Natural killer cell (primary cell): ENCODE measurements at regions not wholly inside any gene's neighbourhood (a gene's known extent, or its start where the extent isn't known, plus 50 kb on each side); places are given as distances from the start of the nearest gene placed in this dataset.

Source experiments
- ATAC-seq, 3 donors: fragments of 150-1000 bp in 2 of 3; fragments of 200-7000 bp in 1 of 3; cut with Tn5 transposase; 1 replicate in 1 of 3; 2 replicates in 2 of 3; pipeline ENCODE4 v1.10.0; 2021; ENCODE audit warnings: mild to moderate bottlenecking in 2 of 3, moderate library complexity in 2 of 3
- DNase-seq, 2 donors: peaks; one replicate each; pipeline versions ENCODE4 v3.0.0 to v3.0.0-alpha.2; 2013 to 2021; ENCODE audit warnings: mixed read lengths in 1 of 2
- H3K27ac ChIP-seq: one replicate; pipeline ENCODE4 v1.5.1; 2013; ENCODE audit warnings: mild to moderate bottlenecking, low read length
- H3K27me3 ChIP-seq: one replicate; pipeline ENCODE4 v1.6.1; 2013; ENCODE audit warnings: low read length; ENCODE audit not compliant: control insufficient read depth, insufficient read depth
- H3K36me3 ChIP-seq: one replicate; pipeline ENCODE4 v1.6.1; 2013; ENCODE audit warnings: low read length; ENCODE audit not compliant: control insufficient read depth, insufficient read depth
- H3K4me1 ChIP-seq: one replicate; pipeline ENCODE4 v1.6.1; 2013; ENCODE audit warnings: low read length; ENCODE audit not compliant: control insufficient read depth, insufficient read depth
- H3K4me3 ChIP-seq: one replicate; pipeline ENCODE4 v1.5.1; 2013; ENCODE audit warnings: low read length
- H3K9me3 ChIP-seq: one replicate; pipeline ENCODE4 v1.6.1; 2013; ENCODE audit warnings: low read length; ENCODE audit not compliant: control insufficient read depth, insufficient read depth
- H3K27ac Mint-ChIP-seq, 2 donors: one replicate each; pipeline ENCODE4 v1.8.0; 2022; ENCODE audit warnings: mild to moderate bottlenecking in 2 of 2, mixed read lengths in 2 of 2, moderate library complexity in 1 of 2
- H3K27me3 Mint-ChIP-seq, 2 donors: one replicate each; pipeline ENCODE4 v1.8.0; 2022; ENCODE audit warnings: low read depth in 2 of 2, mixed read lengths in 2 of 2
- H3K36me3 Mint-ChIP-seq: one replicate; pipeline ENCODE4 v1.8.0; 2022; ENCODE audit warnings: mixed read lengths
- H3K4me1 Mint-ChIP-seq, 2 donors: one replicate each; pipeline ENCODE4 v1.8.0; 2022; ENCODE audit warnings: mixed read lengths in 2 of 2
- H3K4me3 Mint-ChIP-seq: one replicate; pipeline ENCODE4 v1.8.0; 2022; ENCODE audit warnings: mild to moderate bottlenecking, moderate library complexity, mixed read lengths
- H3K9me3 Mint-ChIP-seq, 2 donors: one replicate each; pipeline ENCODE4 v1.8.0; 2022; ENCODE audit warnings: mixed read lengths in 2 of 2
- WGBS: methylation state at CpG from one replicate; pipeline ENCODE4 v1.1.7; 2013; ENCODE audit warnings: missing lambda C conversion rate; ENCODE audit not compliant: insufficient coverage; 5-methylcytosine and 5-hydroxymethylcytosine counted together
- intact Hi-C: fragments of 100-400 bp; cut with micrococcal nuclease; formaldehyde crosslinking; loops from one replicate; pipeline ENCODE4 v1.14.2; 2022
- TF ChIP-seq, protein P1 (sequence below): fragments of 200-600 bp; IDR thresholded peaks from one replicate; pipeline ENCODE4 v1.8.0; 2022; ENCODE audit warnings: antibody characterized with exemption

DNA sequence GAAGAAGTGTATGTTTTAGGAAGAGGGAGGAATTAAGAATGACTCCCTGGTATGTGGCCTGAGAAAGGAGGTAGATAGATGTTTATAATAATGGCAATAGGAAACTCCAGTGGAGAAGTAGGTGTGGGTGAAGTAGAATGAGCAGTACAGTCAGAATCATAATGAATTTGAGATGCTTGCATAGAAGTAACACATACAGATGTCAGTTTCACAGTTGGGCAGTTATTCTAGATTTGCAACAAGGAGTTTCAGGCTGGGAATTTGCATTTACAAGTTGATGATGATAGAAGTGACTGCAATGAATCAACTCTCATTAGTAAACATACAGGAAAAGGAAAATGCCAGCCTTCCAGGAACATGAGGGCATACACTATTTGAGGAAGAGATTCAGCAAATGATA is 149.0 kb downstream of the SLITRK1 start:
- DNase-seq (no peak), ATAC-seq (no peak)
- Histone ChIP-seq H3K36me3 (no peaks in the 10 kb centered on the region), H3K27me3 (no peaks in the 10 kb centered on the region), H3K4me3 (no peak overlapping the region), H3K4me1 (no peaks in the 10 kb centered on the region), H3K27ac (no peak overlapping the region), H3K9me3 (no peaks in the 10 kb centered on the region)
- intact Hi-C loops = no loop called here
- H3K36me3 Mint-ChIP-seq = no peaks in the 10 kb centered on the region
- H3K27ac Mint-ChIP-seq = no peak overlapping the region
- H3K4me3 Mint-ChIP-seq = no peak overlapping the region
- H3K9me3 Mint-ChIP-seq = peaks cover 0 to 2% of the 10 kb centered on the region in 2 donors
- H3K27me3 Mint-ChIP-seq = no peaks in the 10 kb centered on the region
- TF ChIP-seq, protein P1, sequence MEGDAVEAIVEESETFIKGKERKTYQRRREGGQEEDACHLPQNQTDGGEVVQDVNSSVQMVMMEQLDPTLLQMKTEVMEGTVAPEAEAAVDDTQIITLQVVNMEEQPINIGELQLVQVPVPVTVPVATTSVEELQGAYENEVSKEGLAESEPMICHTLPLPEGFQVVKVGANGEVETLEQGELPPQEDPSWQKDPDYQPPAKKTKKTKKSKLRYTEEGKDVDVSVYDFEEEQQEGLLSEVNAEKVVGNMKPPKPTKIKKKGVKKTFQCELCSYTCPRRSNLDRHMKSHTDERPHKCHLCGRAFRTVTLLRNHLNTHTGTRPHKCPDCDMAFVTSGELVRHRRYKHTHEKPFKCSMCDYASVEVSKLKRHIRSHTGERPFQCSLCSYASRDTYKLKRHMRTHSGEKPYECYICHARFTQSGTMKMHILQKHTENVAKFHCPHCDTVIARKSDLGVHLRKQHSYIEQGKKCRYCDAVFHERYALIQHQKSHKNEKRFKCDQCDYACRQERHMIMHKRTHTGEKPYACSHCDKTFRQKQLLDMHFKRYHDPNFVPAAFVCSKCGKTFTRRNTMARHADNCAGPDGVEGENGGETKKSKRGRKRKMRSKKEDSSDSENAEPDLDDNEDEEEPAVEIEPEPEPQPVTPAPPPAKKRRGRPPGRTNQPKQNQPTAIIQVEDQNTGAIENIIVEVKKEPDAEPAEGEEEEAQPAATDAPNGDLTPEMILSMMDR = no peak
- no peaks in the 10 kb centered on the region for H3K4me1 Mint-ChIP-seq

DNA sequence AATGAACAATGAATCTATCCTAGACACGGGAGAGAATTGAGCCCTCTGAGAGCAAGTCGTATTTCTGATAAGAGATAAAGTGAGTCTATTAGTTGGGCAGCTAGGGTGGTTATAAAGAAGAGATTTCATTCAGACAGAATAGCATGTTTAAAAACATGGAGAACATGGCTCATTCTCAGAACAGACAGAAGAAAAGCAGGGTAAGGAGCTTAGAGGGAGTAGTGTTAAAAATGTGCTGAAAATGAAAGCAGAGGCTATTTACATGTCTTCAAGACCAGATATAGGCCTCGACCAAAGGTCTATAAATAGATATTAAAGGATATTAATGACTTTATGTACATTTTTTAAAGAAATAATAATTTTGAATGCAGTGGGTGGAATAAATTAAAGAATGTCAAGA is 149.5 kb downstream of the SLITRK1 start:
- Mint-ChIP-seq H3K4me1 (no peaks in the 10 kb centered on the region), H3K36me3 (no peaks in the 10 kb centered on the region), H3K9me3 (peaks cover 0 to 2% of the 10 kb centered on the region in 2 donors), H3K27ac (no peak overlapping the region), H3K27me3 (no peaks in the 10 kb centered on the region), H3K4me3 (no peak overlapping the region)
- 82% methylated on average over 3 of the region's 3 CpGs for WGBS
- no peak for ATAC-seq
- intact Hi-C loops = no loop called here
- TF ChIP-seq, protein P1 = no peak
- no peak for DNase-seq
- Histone ChIP-seq H3K9me3 (no peaks in the 10 kb centered on the region), H3K4me3 (no peak overlapping the region), H3K27me3 (no peaks in the 10 kb centered on the region), H3K4me1 (no peaks in the 10 kb centered on the region), H3K36me3 (no peaks in the 10 kb centered on the region), H3K27ac (no peak overlapping the region)

DNA sequence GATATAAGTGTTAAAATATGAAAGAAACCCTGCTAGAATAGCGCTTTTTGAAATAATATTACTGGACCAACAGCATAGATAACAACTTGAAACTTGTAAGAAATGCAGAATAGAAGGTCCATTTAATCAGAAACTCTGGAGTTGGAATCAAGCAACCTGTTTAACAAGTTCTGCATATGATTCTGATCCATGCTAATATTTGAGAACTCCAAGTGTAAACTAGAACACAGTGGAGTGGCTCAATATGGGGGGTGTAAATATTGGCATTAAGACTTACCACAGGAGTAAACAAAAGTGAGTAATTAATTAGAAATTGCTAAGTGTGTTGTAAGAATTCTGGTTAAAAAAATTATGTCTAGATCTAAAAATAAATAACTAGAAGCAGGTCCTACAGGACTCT is 151.2 kb downstream of the SLITRK1 start:
- TF ChIP-seq, protein P1 = no peak
- H3K4me1 Mint-ChIP-seq = no peaks in the 10 kb centered on the region
- Histone ChIP-seq H3K4me3 (no peak overlapping the region), H3K9me3 (no peaks in the 10 kb centered on the region), H3K36me3 (no peaks in the 10 kb centered on the region), H3K27me3 (no peaks in the 10 kb centered on the region), H3K4me1 (no peaks in the 10 kb centered on the region), H3K27ac (no peak overlapping the region)
- H3K36me3 Mint-ChIP-seq = no peaks in the 10 kb centered on the region
- DNase-seq (no peak), ATAC-seq (no peak)
- no CpG with 5 or more reads among the region's 1 CpG for WGBS
- no peak overlapping the region for H3K4me3 Mint-ChIP-seq
- H3K9me3 Mint-ChIP-seq = peaks cover 0 to 2% of the 10 kb centered on the region in 2 donors
- H3K27me3 Mint-ChIP-seq = no peaks in the 10 kb centered on the region
- intact Hi-C loops = no loop called here
- no peak overlapping the region for H3K27ac Mint-ChIP-seq

DNA sequence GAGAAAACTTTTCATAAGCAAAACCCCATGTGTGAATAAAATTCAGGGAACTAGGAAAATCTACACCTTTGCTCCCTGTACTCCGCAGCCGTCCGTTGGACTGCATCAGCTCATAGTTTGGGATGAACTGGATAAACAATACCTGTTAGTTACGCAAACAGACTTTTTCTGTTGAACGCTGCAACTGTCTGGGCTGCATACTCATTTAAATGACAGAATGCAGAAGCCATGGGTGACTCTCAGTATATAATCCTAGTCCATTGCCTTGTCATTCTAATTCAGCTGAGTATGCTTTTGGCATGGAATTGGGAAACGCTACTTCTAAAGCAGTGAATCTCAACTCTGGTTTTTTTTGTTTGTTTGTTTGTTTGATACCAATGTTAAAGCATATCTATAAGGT is 151.6 kb downstream of the SLITRK1 start:
- Histone ChIP-seq H3K27me3 (no peaks in the 10 kb centered on the region), H3K9me3 (no peaks in the 10 kb centered on the region), H3K4me1 (no peaks in the 10 kb centered on the region), H3K36me3 (no peaks in the 10 kb centered on the region), H3K27ac (no peak overlapping the region), H3K4me3 (no peak overlapping the region)
- DNase-seq (no peak), ATAC-seq (no peak)
- intact Hi-C loops = no loop called here
- Mint-ChIP-seq H3K36me3 (no peaks in the 10 kb centered on the region), H3K27me3 (no peaks in the 10 kb centered on the region), H3K4me3 (no peak overlapping the region), H3K9me3 (peaks cover 2 to 3% of the 10 kb centered on the region in 2 donors), H3K4me1 (no peaks in the 10 kb centered on the region), H3K27ac (no peak overlapping the region)
- 91% methylated on average over 6 of the region's 6 CpGs for WGBS
- TF ChIP-seq, protein P1 = no peak
